Lower leg skin (tissue), 3 donors: ENCODE measurements at regions not wholly inside any gene's neighbourhood (a gene's known extent, or its start where the extent isn't known, plus 50 kb on each side); places are given as distances from the start of the nearest gene placed in this dataset.

Source experiments
- CTCF ChIP-seq, 3 donors: fragments of 450-650 bp; IDR thresholded peaks; one replicate each; pipeline ENCODE4 v1.5.1; 2016; ENCODE audit warnings: antibody characterized with exemption in 3 of 3, mild to moderate bottlenecking in 3 of 3, moderate library complexity in 2 of 3
- POLR2A ChIP-seq, 2 donors: fragments of 450-650 bp; IDR thresholded peaks; one replicate each; pipeline ENCODE4 v1.6.1; 2016 to 2017; ENCODE audit warnings: antibody characterized with exemption in 2 of 2, mild to moderate bottlenecking in 1 of 2, moderate library complexity in 1 of 2

DNA sequence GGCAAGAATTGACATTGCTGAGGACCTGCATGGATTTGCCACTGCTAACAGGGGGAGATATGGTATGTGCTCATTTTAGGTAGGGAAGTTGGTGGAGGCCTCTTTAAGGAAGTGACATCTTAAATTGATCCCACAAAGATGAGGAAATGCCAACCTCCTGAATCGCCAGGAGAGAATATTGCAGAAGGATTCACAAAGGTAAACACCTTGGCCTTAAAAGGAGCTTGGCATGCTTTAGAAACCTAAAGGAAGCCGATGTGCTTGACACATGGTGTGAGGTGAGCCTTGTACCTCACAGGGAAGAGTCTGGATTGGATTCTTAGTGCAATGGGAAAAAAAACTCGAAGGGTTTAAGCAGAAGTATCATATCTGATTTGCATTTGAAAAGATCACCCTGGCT, 470.5 kb upstream of the DAB1 start:
- TF ChIP-seq CTCF (IDR thresholded peaks at IDR 0.05) (no peak), POLR2A (IDR thresholded peaks at IDR 0.05) (no peak)
